ENCODE measurements at regions not wholly inside any gene's neighbourhood (a gene's known extent, or its start where the extent isn't known, plus 50 kb on each side); places are given as distances from the start of the nearest gene placed in this dataset.

- TF ChIP-seq POLR2A (IDR thresholded peaks at IDR 0.05) (no peak), CTCF (IDR thresholded peaks at IDR 0.05) (no peak), POLR2AphosphoS5 (IDR thresholded peaks at IDR 0.05) (no peak), EP300 (IDR thresholded peaks at IDR 0.05) (no peak)
These were observed 539.2 kb upstream of the PCDH9 start for GRCh38 chr13:67769063-67769986.

Data from upper lobe of left lung (tissue), 4 donors.